ENCODE measurements at regions not wholly inside any gene's neighbourhood (a gene's known extent, or its start where the extent isn't known, plus 50 kb on each side); places are given as distances from the start of the nearest gene placed in this dataset.
"Not testable (repeated sequence)": the region's sequence is repeated elsewhere in the genome, so short reads cannot be mapped to it uniquely, and the experiment has no call there.

DNA sequence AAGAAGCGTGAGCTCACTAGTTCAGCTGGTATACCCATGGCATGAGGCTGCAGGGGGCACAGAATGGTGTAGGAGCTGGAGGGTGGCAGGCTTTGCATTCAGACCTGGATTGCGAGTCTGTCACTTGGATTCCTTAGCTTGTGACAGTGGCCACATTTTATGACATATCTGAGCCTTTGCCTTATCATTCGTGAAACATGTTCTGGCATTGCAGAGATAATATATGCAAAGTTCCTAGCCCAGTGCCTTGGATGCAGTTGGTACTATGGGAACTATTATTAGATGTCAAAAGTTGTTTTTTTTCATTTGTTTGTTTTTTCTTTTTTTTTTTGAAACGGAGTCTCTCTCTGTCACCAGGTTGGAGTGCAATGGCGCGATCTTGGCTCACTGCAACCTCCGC lies 230.7 kb upstream of the PRDM1 start:
- no peak overlapping the region for H3K9ac ChIP-seq (ENCODE audit: low read length)
- Mint-ChIP-seq H3K27ac (no peak overlapping the region), H3K27me3 (no peaks in the 10 kb centered on the region), H3K4me1 (no peaks in the 10 kb centered on the region), H3K4me3 (no peak overlapping the region), H3K9me3 (ENCODE audit: insufficient read depth) (no peaks in the 10 kb centered on the region)
- ATAC-seq (ENCODE audit: low read depth) = no peak
- no peaks in the 10 kb centered on the region for H3K79me2 ChIP-seq (ENCODE audit: control insufficient read depth, insufficient read depth, low read length)
- H3K4me3 ChIP-seq (ENCODE audit: control extremely low read depth in 1 of 5, extremely low read depth in 1 of 5, insufficient read depth in 1 of 5, low read depth in 2 of 5, low read length in 4 of 5) = no peak overlapping the region
- POLR2A ChIA-PET = no interaction called here
- no peak overlapping the region for H2AFZ ChIP-seq (ENCODE audit: insufficient read depth, low read depth, low read length, poor library complexity, severe bottlenecking)
- no peaks in the 10 kb centered on the region for H4K20me1 ChIP-seq (ENCODE audit: control insufficient read depth, insufficient read depth, low read length, poor library complexity, severe bottlenecking)
- peaks cover 0 to 4% (median 0%) of the 10 kb centered on the region in 3 donors for H3K9me3 ChIP-seq (ENCODE audit: control extremely low read depth in 1 of 3, control insufficient read depth in 2 of 3, insufficient read depth in 1 of 3, low read length in 2 of 3)
- no peak overlapping the region for H3K27ac ChIP-seq (ENCODE audit: low read length in 2 of 2)
- no peaks in the 10 kb centered on the region for H3K4me1 ChIP-seq (ENCODE audit: control insufficient read depth in 2 of 2, insufficient read depth in 2 of 2, low read length in 2 of 2)
- no peak overlapping the region for H3K4me2 ChIP-seq (replicated peaks; ENCODE audit: low read depth, low read length, poor library complexity, severe bottlenecking)
- intact Hi-C loops (cut with micrococcal nuclease) = no loop called here
- H3K36me3 ChIP-seq (replicated peaks in 1 of 2; ENCODE audit: control extremely low read depth in 1 of 2, control insufficient read depth in 1 of 2, extremely low read depth in 1 of 2, insufficient read depth in 2 of 2, low read length in 1 of 2) = no peaks in the 10 kb centered on the region
- H3K27me3 ChIP-seq (replicated peaks in 1 of 4; ENCODE audit: control extremely low read depth in 1 of 4, control insufficient read depth in 3 of 4, insufficient read depth in 4 of 4, low read length in 3 of 4) = no peaks in the 10 kb centered on the region
- no peak for DNase-seq
- CTCF ChIA-PET = no interaction called here
- TF ChIP-seq, protein P1, sequence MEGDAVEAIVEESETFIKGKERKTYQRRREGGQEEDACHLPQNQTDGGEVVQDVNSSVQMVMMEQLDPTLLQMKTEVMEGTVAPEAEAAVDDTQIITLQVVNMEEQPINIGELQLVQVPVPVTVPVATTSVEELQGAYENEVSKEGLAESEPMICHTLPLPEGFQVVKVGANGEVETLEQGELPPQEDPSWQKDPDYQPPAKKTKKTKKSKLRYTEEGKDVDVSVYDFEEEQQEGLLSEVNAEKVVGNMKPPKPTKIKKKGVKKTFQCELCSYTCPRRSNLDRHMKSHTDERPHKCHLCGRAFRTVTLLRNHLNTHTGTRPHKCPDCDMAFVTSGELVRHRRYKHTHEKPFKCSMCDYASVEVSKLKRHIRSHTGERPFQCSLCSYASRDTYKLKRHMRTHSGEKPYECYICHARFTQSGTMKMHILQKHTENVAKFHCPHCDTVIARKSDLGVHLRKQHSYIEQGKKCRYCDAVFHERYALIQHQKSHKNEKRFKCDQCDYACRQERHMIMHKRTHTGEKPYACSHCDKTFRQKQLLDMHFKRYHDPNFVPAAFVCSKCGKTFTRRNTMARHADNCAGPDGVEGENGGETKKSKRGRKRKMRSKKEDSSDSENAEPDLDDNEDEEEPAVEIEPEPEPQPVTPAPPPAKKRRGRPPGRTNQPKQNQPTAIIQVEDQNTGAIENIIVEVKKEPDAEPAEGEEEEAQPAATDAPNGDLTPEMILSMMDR (IDR thresholded peaks at IDR 0.05) = no peak
- TF ChIP-seq EZH2 (IDR thresholded peaks at IDR 0.05; ENCODE audit: borderline replicate concordance, insufficient read depth, low read depth, low read length, poor library complexity, severe bottlenecking) = no peak
- 100% methylated on average over 3 of the region's 7 CpGs for WGBS (ENCODE audit: insufficient coverage)

DNA sequence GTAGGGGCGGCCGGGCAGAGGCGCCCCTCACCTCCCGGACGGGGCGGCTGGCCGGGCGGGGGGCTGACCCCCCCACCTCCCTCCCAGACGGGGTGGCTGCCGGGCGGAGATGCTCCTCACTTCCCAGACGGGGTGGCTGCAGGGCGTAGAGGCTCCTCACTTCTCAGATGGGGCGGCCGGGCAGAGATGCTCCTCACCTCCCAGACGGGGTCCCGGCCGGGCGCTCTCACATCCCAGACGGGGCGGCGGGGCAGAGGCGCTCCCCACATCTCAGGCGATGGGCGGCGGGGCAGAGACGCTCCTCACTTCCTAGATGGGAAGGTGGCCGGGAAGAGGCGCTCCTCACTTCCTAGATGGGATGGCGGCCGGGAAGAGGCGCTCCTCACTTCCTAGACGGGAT lies 232.2 kb upstream of the PRDM1 start:
- DNase-seq; CTCF ChIA-PET; intact Hi-C loops (cut with micrococcal nuclease): not testable (repeated sequence)

More for the DNA sequence above, 232.2 kb upstream of the PRDM1 start:
- H3K9me3 ChIP-seq (ENCODE audit: control extremely low read depth in 1 of 3, control insufficient read depth in 2 of 3, insufficient read depth in 1 of 3, low read length in 2 of 3); H3K27me3 Mint-ChIP-seq; H3K4me3 ChIP-seq (ENCODE audit: control extremely low read depth in 1 of 5, extremely low read depth in 1 of 5, insufficient read depth in 1 of 5, low read depth in 2 of 5, low read length in 4 of 5); H3K27ac ChIP-seq (ENCODE audit: low read length in 2 of 2); ATAC-seq (ENCODE audit: low read depth); H3K79me2 ChIP-seq (ENCODE audit: control insufficient read depth, insufficient read depth, low read length); H3K27me3 ChIP-seq (replicated peaks in 1 of 4; ENCODE audit: control extremely low read depth in 1 of 4, control insufficient read depth in 3 of 4, insufficient read depth in 4 of 4, low read length in 3 of 4); H3K9me3 Mint-ChIP-seq (ENCODE audit: insufficient read depth); POLR2A ChIA-PET; H3K9ac ChIP-seq (ENCODE audit: low read length); H4K20me1 ChIP-seq (ENCODE audit: control insufficient read depth, insufficient read depth, low read length, poor library complexity, severe bottlenecking); H3K4me3 Mint-ChIP-seq; H3K36me3 ChIP-seq (replicated peaks in 1 of 2; ENCODE audit: control extremely low read depth in 1 of 2, control insufficient read depth in 1 of 2, extremely low read depth in 1 of 2, insufficient read depth in 2 of 2, low read length in 1 of 2); H3K27ac Mint-ChIP-seq; H3K4me1 ChIP-seq (ENCODE audit: control insufficient read depth in 2 of 2, insufficient read depth in 2 of 2, low read length in 2 of 2); H3K4me2 ChIP-seq (replicated peaks; ENCODE audit: low read depth, low read length, poor library complexity, severe bottlenecking); H2AFZ ChIP-seq (ENCODE audit: insufficient read depth, low read depth, low read length, poor library complexity, severe bottlenecking); H3K4me1 Mint-ChIP-seq: not testable (repeated sequence)
- 96% methylated on average over 14 of the region's 33 CpGs for WGBS (ENCODE audit: insufficient coverage)
